BJ (cell line): ENCODE measurements at regions not wholly inside any gene's neighbourhood (a gene's known extent, or its start where the extent isn't known, plus 50 kb on each side); places are given as distances from the start of the nearest gene placed in this dataset.

Source experiments
- CTCF ChIA-PET: fragments of 350-600 bp; formaldehyde crosslinking; extraction: SDS; loops from one replicate; lab custom pipeline; 2021; ENCODE audit warnings: antibody characterized with exemption, inconsistent platforms; lab: Yijun Ruan, JAX
- POLR2A ChIA-PET: fragments of 300-600 bp; sonication (Branson Sonifier 250); formaldehyde crosslinking; extraction: SDS; loops from one replicate; lab custom pipeline; 2021; ENCODE audit warnings: antibody characterized with exemption; lab: Charles Lee
- DNase-seq: peaks from one replicate; pipeline ENCODE4 v3.0.0-alpha.2; 2011; ENCODE audit warnings: low read depth
- H3K27me3 ChIP-seq: 2 replicates; pipeline ENCODE4 v1.6.0; 2011; ENCODE audit warnings: low read length; ENCODE audit not compliant: control insufficient read depth, insufficient read depth
- H3K36me3 ChIP-seq: 2 replicates; pipeline ENCODE4 v1.5.1; 2011; ENCODE audit warnings: low read length; ENCODE audit not compliant: control insufficient read depth, insufficient read depth
- H3K4me3 ChIP-seq: 2 replicates; pipeline ENCODE4 v1.5.1; 2011; ENCODE audit warnings: low read depth, mild to moderate bottlenecking, control low read depth, low read length
- CTCF ChIP-seq: IDR thresholded peaks from 2 replicates; pipeline ENCODE4 v1.5.1; 2011; ENCODE audit warnings: low read depth, mild to moderate bottlenecking, control low read depth, inconsistent platforms, low read length, moderate library complexity; ENCODE audit not compliant: insufficient read depth

GRCh38 chr5:23139338-23140171 lies 286.4 kb upstream of the CDH12 start:
- DNase-seq: no peak
- no peaks in the 10 kb centered on the region for H3K36me3 ChIP-seq
- no peaks in the 10 kb centered on the region for H3K27me3 ChIP-seq
- ChIA-PET POLR2A (no interaction called here), CTCF (no interaction called here)
- no peak overlapping the region for H3K4me3 ChIP-seq
- no peak for TF ChIP-seq CTCF

DNA sequence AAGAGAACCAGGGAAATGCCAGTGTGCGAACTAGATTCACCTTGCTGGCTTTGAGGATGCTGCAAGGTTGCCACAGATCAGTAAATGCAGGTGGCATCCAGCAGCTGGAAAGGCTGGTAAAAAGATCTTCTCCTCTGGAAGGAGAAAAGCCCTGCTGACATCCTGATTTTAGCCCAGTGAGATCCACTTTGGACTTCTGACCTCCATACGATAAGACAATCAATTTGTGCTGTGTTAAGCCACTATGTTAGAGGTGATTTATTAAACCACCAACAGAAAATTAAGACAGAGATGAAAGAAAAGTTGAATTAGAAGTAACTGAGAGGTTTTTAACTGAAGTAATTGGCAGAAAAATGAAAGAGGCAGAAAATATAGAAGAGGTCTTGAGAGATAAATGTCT lies 283.8 kb upstream of the CDH12 start:
- no peak for DNase-seq
- ChIA-PET CTCF (no interaction called here), POLR2A (no interaction called here)
- Histone ChIP-seq H3K27me3 (no peaks in the 10 kb centered on the region), H3K36me3 (no peaks in the 10 kb centered on the region), H3K4me3 (no peak overlapping the region)
- TF ChIP-seq CTCF: no peak

DNA sequence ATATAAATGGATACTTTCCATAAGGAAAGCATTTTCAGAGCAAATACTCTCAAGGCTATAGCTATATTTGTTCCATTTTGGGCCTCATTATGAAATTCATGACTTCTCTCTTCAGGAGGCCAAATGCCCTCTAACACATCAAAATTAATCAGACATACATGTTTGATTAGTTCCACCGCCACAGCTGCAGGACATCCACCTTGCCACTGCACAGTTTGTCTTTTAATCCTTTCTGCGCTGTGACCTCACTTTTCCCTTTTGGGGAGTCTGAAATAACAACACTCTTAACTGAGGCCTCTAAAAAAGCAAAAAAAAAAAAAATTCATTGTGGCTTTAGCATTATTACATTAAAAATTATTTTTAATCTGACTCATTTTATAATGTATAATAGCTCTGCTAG lies 279.1 kb upstream of the CDH12 start:
- DNase-seq: no peak
- Histone ChIP-seq H3K36me3 (no peaks in the 10 kb centered on the region), H3K27me3 (no peaks in the 10 kb centered on the region), H3K4me3 (no peak overlapping the region)
- no peak for TF ChIP-seq CTCF
- POLR2A ChIA-PET: no interaction called here
- CTCF ChIA-PET: interaction anchor here (0.6 kb wide), 1 partner anchor 40 kb away, joined by 3 read pairs; no protein-coding TSS in a partner anchor

GRCh38 chr5:23112237-23112636 lies 259.1 kb upstream of the CDH12 start:
- POLR2A ChIA-PET: no interaction called here
- no peak for TF ChIP-seq CTCF
- no peak overlapping the region for H3K4me3 ChIP-seq
- no peaks in the 10 kb centered on the region for H3K27me3 ChIP-seq
- no peaks in the 10 kb centered on the region for H3K36me3 ChIP-seq
- DNase-seq: no peak
- CTCF ChIA-PET: interaction anchor here (0.6 kb wide), 1 partner anchor 1951 kb away, joined by 3 read pairs; no protein-coding TSS in a partner anchor

DNA sequence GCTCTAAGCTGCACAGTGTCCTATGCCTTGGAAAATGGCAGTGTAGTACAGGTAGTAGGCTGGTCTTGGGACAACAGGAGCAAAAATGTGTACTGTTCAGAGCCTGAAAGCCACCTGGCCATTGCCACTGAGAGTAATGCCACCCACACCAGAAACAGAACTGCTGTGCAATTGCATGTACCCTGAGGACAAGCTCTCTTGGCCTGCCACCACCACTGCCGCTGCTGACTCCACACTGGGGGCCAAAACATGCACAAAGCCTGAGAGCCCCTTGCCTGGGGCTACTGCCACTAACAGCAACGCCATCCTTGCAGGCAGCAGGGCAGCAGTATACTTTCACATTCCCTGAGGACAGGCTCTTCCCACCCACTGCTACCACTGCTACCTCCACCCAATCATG lies 251.9 kb upstream of the CDH12 start:
- Histone ChIP-seq H3K27me3 (no peaks in the 10 kb centered on the region), H3K4me3 (no peak overlapping the region), H3K36me3 (no peaks in the 10 kb centered on the region)
- ChIA-PET CTCF (no interaction called here), POLR2A (no interaction called here)
- DNase-seq: no peak
- no peak for TF ChIP-seq CTCF
